ENCODE measurements at regions not wholly inside any gene's neighbourhood (a gene's known extent, or its start where the extent isn't known, plus 50 kb on each side); places are given as distances from the start of the nearest gene placed in this dataset.

DNA sequence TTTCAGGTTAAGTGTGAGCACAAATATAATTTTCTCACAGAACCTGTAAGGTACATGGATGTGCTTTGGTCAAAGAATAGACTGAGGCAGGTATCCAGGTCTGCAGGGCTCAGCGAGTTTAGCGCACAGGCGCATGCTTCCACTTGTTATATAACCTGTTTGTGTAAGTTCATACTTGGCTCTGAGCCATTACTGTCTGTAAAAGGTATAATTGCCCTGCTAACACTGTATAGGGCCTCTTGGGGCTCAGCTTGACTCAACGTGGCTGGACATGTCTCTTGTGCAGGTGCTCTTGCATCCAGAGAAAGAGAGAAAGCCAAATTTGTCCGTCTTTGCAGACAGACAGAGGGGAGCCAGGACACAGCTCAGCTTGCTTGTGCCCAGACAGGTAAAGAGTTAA is 759.6 kb downstream of the MTRR start:
- TF ChIP-seq CTCF (IDR thresholded peaks at IDR 0.05; ENCODE audit: unreplicated experiment), result no peak
- Mint-ChIP-seq H3K4me1 (no peaks in the 10 kb centered on the region), H3K9me3 (peaks cover 7% of the 10 kb centered on the region), H3K27ac (no peak overlapping the region), H3K36me3 (no peaks in the 10 kb centered on the region), H3K4me3 (no peak overlapping the region), H3K27me3 (ENCODE audit: low read depth) (peaks cover 8% of the 10 kb centered on the region)
- no peak for DNase-seq (ENCODE audit: low spot score in 2 of 2, unreplicated experiment in 2 of 2)

GRCh38 chr5:8633259-8633658 is 764.3 kb downstream of the MTRR start:
- H3K4me1 Mint-ChIP-seq, result no peaks in the 10 kb centered on the region
- H3K36me3 Mint-ChIP-seq, result no peaks in the 10 kb centered on the region
- H3K27ac Mint-ChIP-seq, result peak overlapping the region; percentile 5
- H3K9me3 Mint-ChIP-seq, result peaks cover 3% of the 10 kb centered on the region
- TF ChIP-seq CTCF (IDR thresholded peaks at IDR 0.05; ENCODE audit: unreplicated experiment), result no peak
- DNase-seq (ENCODE audit: low spot score in 2 of 2, unreplicated experiment in 2 of 2), result no peak
- no peak overlapping the region for H3K4me3 Mint-ChIP-seq
- peaks cover 6% of the 10 kb centered on the region for H3K27me3 Mint-ChIP-seq (ENCODE audit: low read depth)

DNA sequence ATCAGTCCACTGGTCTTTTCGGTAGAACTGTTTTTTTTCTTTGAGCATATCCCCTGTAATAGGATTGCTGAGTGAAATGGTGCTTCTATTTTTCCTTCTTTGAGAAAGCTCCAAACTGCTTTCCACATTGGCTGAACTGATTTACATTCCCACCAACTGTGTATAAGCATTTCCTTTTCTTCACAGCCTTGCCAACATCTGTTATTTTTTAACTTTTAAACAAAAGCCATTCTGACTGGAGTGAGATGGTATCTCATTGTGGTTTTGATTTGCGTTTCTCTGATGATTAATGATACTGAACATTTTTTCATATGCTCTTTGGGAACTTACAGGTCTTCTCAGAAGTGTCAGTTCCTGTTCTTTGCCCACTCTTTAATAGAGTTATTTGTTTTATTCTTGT is 764.7 kb downstream of the MTRR start:
- H3K36me3 Mint-ChIP-seq, result no peaks in the 10 kb centered on the region
- H3K27me3 Mint-ChIP-seq (ENCODE audit: low read depth), result peaks cover 6% of the 10 kb centered on the region
- DNase-seq (ENCODE audit: low spot score in 2 of 2, unreplicated experiment in 2 of 2), result no peak
- no peak for TF ChIP-seq CTCF (IDR thresholded peaks at IDR 0.05; ENCODE audit: unreplicated experiment)
- peaks cover 3% of the 10 kb centered on the region for H3K9me3 Mint-ChIP-seq
- no peaks in the 10 kb centered on the region for H3K4me1 Mint-ChIP-seq
- H3K4me3 Mint-ChIP-seq, result no peak overlapping the region
- H3K27ac Mint-ChIP-seq, result peak overlapping the region; percentile 5

GRCh38 chr5:8634219-8634618 is 765.3 kb downstream of the MTRR start:
- no peak overlapping the region for H3K27ac Mint-ChIP-seq
- DNase-seq (ENCODE audit: low spot score in 2 of 2, unreplicated experiment in 2 of 2), result no peak
- H3K9me3 Mint-ChIP-seq, result peaks cover 3% of the 10 kb centered on the region
- no peaks in the 10 kb centered on the region for H3K36me3 Mint-ChIP-seq
- TF ChIP-seq CTCF (IDR thresholded peaks at IDR 0.05; ENCODE audit: unreplicated experiment), result no peak
- H3K4me1 Mint-ChIP-seq, result no peaks in the 10 kb centered on the region
- no peak overlapping the region for H3K4me3 Mint-ChIP-seq
- H3K27me3 Mint-ChIP-seq (ENCODE audit: low read depth), result peaks cover 6% of the 10 kb centered on the region

DNA sequence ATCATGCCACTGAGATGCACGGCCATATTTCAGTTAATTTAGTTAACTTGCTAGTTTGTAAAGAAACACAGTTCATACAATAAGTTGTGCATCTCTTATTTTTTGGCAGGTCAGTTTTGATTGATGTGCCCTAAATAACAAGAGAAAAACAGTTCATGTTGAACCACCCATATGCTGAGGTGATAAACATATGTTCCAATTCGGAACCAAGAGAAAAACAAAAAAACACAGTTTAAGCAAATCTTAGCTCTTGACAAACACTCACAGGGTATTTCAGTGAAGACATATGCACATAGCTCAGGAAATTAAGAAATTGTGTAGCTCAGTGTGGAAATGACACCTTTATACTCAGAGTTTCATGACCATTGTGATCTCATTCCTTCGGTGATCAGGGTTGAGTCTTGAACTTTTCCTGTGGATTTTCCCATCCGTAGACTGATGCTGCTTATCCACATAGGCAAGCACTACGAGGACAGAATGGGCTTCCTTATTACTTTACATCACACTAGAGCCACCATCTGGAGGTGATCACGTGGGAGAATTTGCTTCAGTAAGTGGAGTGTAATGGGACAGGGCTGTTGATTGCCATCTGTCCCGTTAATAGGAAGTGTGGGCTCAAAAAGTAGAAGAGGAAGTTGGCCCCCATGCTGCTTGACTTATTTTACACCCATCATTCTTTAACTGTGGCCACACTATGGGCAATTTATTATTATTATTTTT is 773.0 kb downstream of the MTRR start:
- Mint-ChIP-seq H3K4me3 (no peak overlapping the region), H3K9me3 (no peaks in the 10 kb centered on the region), H3K27ac (no peak overlapping the region), H3K36me3 (no peaks in the 10 kb centered on the region), H3K4me1 (no peaks in the 10 kb centered on the region), H3K27me3 (ENCODE audit: low read depth) (peaks cover 4% of the 10 kb centered on the region)
- no peak for DNase-seq (ENCODE audit: low spot score in 2 of 2, unreplicated experiment in 2 of 2)
- TF ChIP-seq CTCF (IDR thresholded peaks at IDR 0.05; ENCODE audit: unreplicated experiment), result no peak

DNA sequence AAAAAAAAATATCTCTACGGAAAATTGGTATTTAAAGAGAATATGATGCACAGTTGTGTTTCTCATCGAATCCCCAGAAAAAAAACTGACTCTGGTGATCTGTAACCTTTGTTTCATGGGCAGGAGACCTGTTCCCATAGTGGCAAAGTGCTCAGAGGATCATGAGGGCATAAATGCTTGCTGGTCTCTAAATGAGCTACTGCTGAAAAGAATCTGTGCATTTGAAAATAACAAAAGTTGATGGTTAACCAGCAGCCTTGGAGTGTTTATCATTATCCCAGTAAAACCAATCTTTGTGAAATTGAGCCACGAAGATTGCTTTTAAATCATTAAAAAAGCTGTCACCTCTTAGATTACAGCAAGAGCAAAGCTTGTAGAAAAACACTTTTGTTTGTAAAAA is 775.4 kb downstream of the MTRR start:
- Mint-ChIP-seq H3K4me1 (no peaks in the 10 kb centered on the region), H3K27ac (no peak overlapping the region), H3K27me3 (ENCODE audit: low read depth) (peaks cover 4% of the 10 kb centered on the region), H3K9me3 (no peaks in the 10 kb centered on the region), H3K36me3 (no peaks in the 10 kb centered on the region), H3K4me3 (no peak overlapping the region)
- TF ChIP-seq CTCF (IDR thresholded peaks at IDR 0.05; ENCODE audit: unreplicated experiment), result no peak
- no peak for DNase-seq (ENCODE audit: low spot score in 2 of 2, unreplicated experiment in 2 of 2)
